HG03432 (cell line): ENCODE measurements at regions not wholly inside any gene's neighbourhood (a gene's known extent, or its start where the extent isn't known, plus 50 kb on each side); places are given as distances from the start of the nearest gene placed in this dataset.
"Not testable (repeated sequence)": the region's sequence is repeated elsewhere in the genome, so short reads cannot be mapped to it uniquely, and the experiment has no call there.

ENCODE experiments used
- ATAC-seq: cut with Tn5 transposase; IDR thresholded peaks from one replicate; pipeline ENCODE4 v1.9.1; 2021; ENCODE audit warnings: mild to moderate bottlenecking, moderate library complexity; ENCODE audit not compliant: unreplicated experiment

- ATAC-seq = not testable (repeated sequence)
These were observed 174.8 kb downstream of the COL12A1 start for GRCh38 chr6:75031102-75031501.

- no peak for ATAC-seq
These were observed 176.5 kb downstream of the COL12A1 start for GRCh38 chr6:75029333-75029732.

- no peak for ATAC-seq
These were observed 180.5 kb downstream of the COL12A1 start for GRCh38 chr6:75025371-75025770.

- no peak for ATAC-seq
These were observed 181.0 kb downstream of the COL12A1 start for GRCh38 chr6:75024828-75025227.

GRCh38 chr6:75023634-75024033, 182.2 kb downstream of the COL12A1 start:
- ATAC-seq = no peak

- ATAC-seq = no peak
These were observed 184.9 kb downstream of the COL12A1 start for GRCh38 chr6:75020971-75021370.

- ATAC-seq = no peak
These were observed 185.5 kb downstream of the COL12A1 start for GRCh38 chr6:75020376-75020775.

- ATAC-seq = no peak
These were observed 193.8 kb downstream of the COL12A1 start for GRCh38 chr6:75012018-75012417.

GRCh38 chr6:75003984-75004383, 201.9 kb downstream of the COL12A1 start:
- not testable (repeated sequence) for ATAC-seq

GRCh38 chr6:74997646-74998045, 208.2 kb downstream of the COL12A1 start:
- no peak for ATAC-seq

- ATAC-seq = no peak
These were observed 212.7 kb downstream of the COL12A1 start for GRCh38 chr6:74993136-74993535.

GRCh38 chr6:74991573-74992332, 214.1 kb downstream of the COL12A1 start:
- no peak for ATAC-seq

- ATAC-seq = no peak
These were observed 226.6 kb downstream of the COL12A1 start for GRCh38 chr6:74979065-74979766.

- ATAC-seq = no peak
These were observed 229.2 kb downstream of the COL12A1 start for GRCh38 chr6:74976701-74977100.

- no peak for ATAC-seq
These were observed 229.8 kb downstream of the COL12A1 start for GRCh38 chr6:74976026-74976425.

GRCh38 chr6:74973591-74973990, 232.3 kb downstream of the COL12A1 start:
- no peak for ATAC-seq

GRCh38 chr6:74971633-74972032, 234.2 kb downstream of the COL12A1 start:
- ATAC-seq = no peak

GRCh38 chr6:74969591-74970267, 236.1 kb downstream of the COL12A1 start:
- ATAC-seq = no peak

GRCh38 chr6:74967821-74968220, 238.0 kb downstream of the COL12A1 start:
- ATAC-seq = no peak

- no peak for ATAC-seq
These were observed 239.1 kb downstream of the COL12A1 start for GRCh38 chr6:74966712-74967111.

- ATAC-seq = no peak
These were observed 240.9 kb downstream of the COL12A1 start for GRCh38 chr6:74964871-74965441.
